GM12878 (cell line): ENCODE measurements at regions not wholly inside any gene's neighbourhood (a gene's known extent, or its start where the extent isn't known, plus 50 kb on each side); places are given as distances from the start of the nearest gene placed in this dataset.

Experiments used
- ASH2L ChIP-seq: fragments of 300-600, 200-600 bp; sonication (generic); IDR thresholded peaks from 2 replicates; pipeline ENCODE4 v1.6.1; 2017; ENCODE audit warnings: low read depth, mild to moderate bottlenecking, borderline replicate concordance
- CHD2 ChIP-seq: IDR thresholded peaks from 2 replicates; pipeline ENCODE4 v1.6.1; 2011; ENCODE audit warnings: low read depth, low read length, improper control_type of control experiment, borderline replicate concordance
- E2F4 ChIP-seq: IDR thresholded peaks from 2 replicates; pipeline ENCODE4 v1.6.1; 2012; ENCODE audit warnings: low read depth, low read length, improper control_type of control experiment
- E2F8 ChIP-seq: fragments of 450-650 bp; IDR thresholded peaks from 2 replicates; pipeline ENCODE4 v1.6.1; 2018; ENCODE audit warnings: mild to moderate bottlenecking, low read depth, moderate library complexity; ENCODE audit not compliant: partially characterized antibody
- MYB ChIP-seq: fragments of 150-350 bp; IDR thresholded peaks from 2 replicates; pipeline ENCODE4 v1.6.1; 2014; ENCODE audit warnings: mild to moderate bottlenecking, low read depth, low read length, borderline replicate concordance
- NBN ChIP-seq: fragments of 450-650 bp; IDR thresholded peaks from 2 replicates; pipeline ENCODE4 v1.6.1; 2016
- NFYB ChIP-seq: IDR thresholded peaks from 2 replicates; pipeline ENCODE4 v1.6.1; 2011; ENCODE audit warnings: low read depth, mild to moderate bottlenecking, low read length, improper control_type of control experiment, moderate library complexity; ENCODE audit not compliant: insufficient read depth
- NR2C2 ChIP-seq: IDR thresholded peaks from 2 replicates; pipeline ENCODE4 v1.6.1; 2011; ENCODE audit warnings: borderline replicate concordance, low read depth; ENCODE audit not compliant: control insufficient read depth, insufficient read length
- PAX8 ChIP-seq: fragments of 450-650 bp; IDR thresholded peaks from 2 replicates; pipeline ENCODE4 v1.6.1; 2017; ENCODE audit warnings: mild to moderate bottlenecking, moderate library complexity
- POLR2AphosphoS5 ChIP-seq: IDR thresholded peaks from 2 replicates; pipeline ENCODE4 v1.6.1; 2011; ENCODE audit warnings: mild to moderate bottlenecking, low read length, inconsistent platforms
- SUZ12 ChIP-seq: fragments of 200-600 bp; sonication (generic); IDR thresholded peaks from one replicate; pipeline ENCODE4 v1.6.1; 2018; ENCODE audit warnings: antibody characterized with exemption, mild to moderate bottlenecking; ENCODE audit not compliant: unreplicated experiment
- ZBTB40 ChIP-seq: fragments of 450-650 bp; IDR thresholded peaks from 2 replicates; pipeline ENCODE4 v1.6.1; 2016; ENCODE audit warnings: mild to moderate bottlenecking, moderate library complexity, borderline replicate concordance
- ZNF24 ChIP-seq: fragments of 450-650 bp; IDR thresholded peaks from 2 replicates; pipeline ENCODE4 v1.6.1; 2017; ENCODE audit warnings: antibody characterized with exemption, mild to moderate bottlenecking
- TF ChIP-seq, protein P1 (sequence below): fragments of 450-650 bp; formaldehyde crosslinking; IDR thresholded peaks from 2 replicates; pipeline ENCODE4 v1.4.0; 2020; ENCODE audit warnings: mild to moderate bottlenecking, moderate library complexity
- TF ChIP-seq, protein P2 (sequence below): IDR thresholded peaks from 2 replicates; pipeline ENCODE4 v1.6.1; 2011; ENCODE audit warnings: low read depth, mild to moderate bottlenecking, low read length, moderate library complexity, borderline replicate concordance; ENCODE audit errors: extremely low read depth

DNA sequence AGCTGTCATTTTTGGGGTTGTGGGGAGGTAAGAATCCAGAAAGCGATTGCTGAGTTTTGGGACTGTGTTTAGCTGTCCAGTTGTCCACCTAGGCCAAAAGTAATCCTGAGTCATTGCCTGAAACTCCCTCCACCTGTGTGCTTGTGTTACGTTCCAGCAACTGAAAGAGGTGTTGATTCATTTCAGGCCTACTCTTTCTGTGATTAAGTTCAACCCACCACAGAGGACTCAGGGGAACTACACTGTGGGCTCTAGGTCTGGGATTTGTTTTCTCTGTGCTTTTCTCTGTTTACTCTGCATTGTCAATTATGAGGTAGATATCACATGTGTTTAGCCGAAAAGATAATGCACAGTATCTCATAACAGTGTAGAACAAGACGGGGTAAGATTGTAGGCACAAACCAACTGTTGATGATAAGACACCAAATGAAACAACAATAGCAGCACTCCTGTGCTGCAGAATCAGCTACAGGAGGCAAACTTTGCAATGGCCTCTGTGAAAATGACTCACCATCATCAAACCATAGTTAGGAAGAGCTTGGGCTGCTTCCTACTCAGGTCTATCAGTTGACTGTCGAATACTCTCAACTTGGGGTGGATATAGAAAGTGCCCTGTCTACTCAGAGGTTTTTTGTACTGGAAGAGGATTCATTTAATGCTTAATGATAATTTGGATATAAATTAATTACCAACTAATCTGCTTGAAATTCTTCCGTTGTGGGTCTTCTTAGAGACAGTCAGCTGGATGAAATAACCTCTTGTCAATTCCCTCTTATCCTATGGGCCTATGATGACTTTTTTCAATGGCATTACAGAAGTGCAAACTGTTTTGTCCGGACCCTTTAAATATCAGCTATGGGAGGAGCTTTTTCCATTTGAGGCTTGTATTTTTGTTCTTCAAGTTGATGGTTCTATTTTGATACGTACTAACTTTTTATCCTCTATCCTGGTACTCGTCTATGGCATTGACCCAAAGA is 385.9 kb downstream of the BMP4 start (continued):
- TF ChIP-seq, protein P1, sequence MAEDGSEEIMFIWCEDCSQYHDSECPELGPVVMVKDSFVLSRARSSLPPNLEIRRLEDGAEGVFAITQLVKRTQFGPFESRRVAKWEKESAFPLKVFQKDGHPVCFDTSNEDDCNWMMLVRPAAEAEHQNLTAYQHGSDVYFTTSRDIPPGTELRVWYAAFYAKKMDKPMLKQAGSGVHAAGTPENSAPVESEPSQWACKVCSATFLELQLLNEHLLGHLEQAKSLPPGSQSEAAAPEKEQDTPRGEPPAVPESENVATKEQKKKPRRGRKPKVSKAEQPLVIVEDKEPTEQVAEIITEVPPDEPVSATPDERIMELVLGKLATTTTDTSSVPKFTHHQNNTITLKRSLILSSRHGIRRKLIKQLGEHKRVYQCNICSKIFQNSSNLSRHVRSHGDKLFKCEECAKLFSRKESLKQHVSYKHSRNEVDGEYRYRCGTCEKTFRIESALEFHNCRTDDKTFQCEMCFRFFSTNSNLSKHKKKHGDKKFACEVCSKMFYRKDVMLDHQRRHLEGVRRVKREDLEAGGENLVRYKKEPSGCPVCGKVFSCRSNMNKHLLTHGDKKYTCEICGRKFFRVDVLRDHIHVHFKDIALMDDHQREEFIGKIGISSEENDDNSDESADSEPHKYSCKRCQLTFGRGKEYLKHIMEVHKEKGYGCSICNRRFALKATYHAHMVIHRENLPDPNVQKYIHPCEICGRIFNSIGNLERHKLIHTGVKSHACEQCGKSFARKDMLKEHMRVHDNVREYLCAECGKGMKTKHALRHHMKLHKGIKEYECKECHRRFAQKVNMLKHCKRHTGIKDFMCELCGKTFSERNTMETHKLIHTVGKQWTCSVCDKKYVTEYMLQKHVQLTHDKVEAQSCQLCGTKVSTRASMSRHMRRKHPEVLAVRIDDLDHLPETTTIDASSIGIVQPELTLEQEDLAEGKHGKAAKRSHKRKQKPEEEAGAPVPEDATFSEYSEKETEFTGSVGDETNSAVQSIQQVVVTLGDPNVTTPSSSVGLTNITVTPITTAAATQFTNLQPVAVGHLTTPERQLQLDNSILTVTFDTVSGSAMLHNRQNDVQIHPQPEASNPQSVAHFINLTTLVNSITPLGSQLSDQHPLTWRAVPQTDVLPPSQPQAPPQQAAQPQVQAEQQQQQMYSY (CRISPR knock-in tag) = no peak
- TF ChIP-seq SUZ12 (no peak), NR2C2 (no peak), NFYB (no peak), NBN (no peak), E2F4 (no peak), ZNF24 (no peak), ZBTB40 (no peak), PAX8 (no peak), ASH2L (no peak), MYB (no peak), E2F8 (no peak), POLR2AphosphoS5 (no peak; the same call in 1 of the 2 replicates), CHD2 (no peak)
- TF ChIP-seq, protein P2, sequence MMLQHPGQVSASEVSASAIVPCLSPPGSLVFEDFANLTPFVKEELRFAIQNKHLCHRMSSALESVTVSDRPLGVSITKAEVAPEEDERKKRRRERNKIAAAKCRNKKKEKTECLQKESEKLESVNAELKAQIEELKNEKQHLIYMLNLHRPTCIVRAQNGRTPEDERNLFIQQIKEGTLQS = no peak
